ENCODE measurements at regions not wholly inside any gene's neighbourhood (a gene's known extent, or its start where the extent isn't known, plus 50 kb on each side); places are given as distances from the start of the nearest gene placed in this dataset.

GRCh38 chr6:41404182-41404845 is 68.9 kb downstream of the NCR2 start:
- DNase-seq, result no peak

GRCh38 chr6:41405941-41406727 is 70.7 kb downstream of the NCR2 start:
- DNase-seq, result no peak

- DNase-seq, result no peak
Observed at GRCh38 chr6:41406728-41407489, 71.5 kb downstream of the NCR2 start.

GRCh38 chr6:41408576-41408975 is 73.2 kb downstream of the NCR2 start:
- no peak for DNase-seq

GRCh38 chr6:41408982-41409381 is 73.6 kb downstream of the NCR2 start:
- no peak for DNase-seq

- DNase-seq, result no peak
Observed at GRCh38 chr6:41409489-41409888, 74.1 kb downstream of the NCR2 start.

- no peak for DNase-seq
Observed at GRCh38 chr6:41411961-41412360, 76.6 kb downstream of the NCR2 start.

- peak in 1 of 3 experiments; percentile 10 for DNase-seq
Observed at GRCh38 chr6:41413250-41413649, 77.8 kb downstream of the NCR2 start.

GRCh38 chr6:41416501-41416837 is 81.1 kb downstream of the NCR2 start:
- DNase-seq, result no peak

GRCh38 chr6:41418741-41419140 is 83.3 kb downstream of the NCR2 start:
- no peak for DNase-seq

- no peak for DNase-seq
Observed at GRCh38 chr6:41419385-41419784, 84.0 kb downstream of the NCR2 start.

- no peak for DNase-seq
Observed at GRCh38 chr6:41420186-41420585, 84.8 kb downstream of the NCR2 start.

- peak; percentile 37 to 75 (median 38) for DNase-seq
Observed at GRCh38 chr6:41422161-41422560, 86.8 kb downstream of the NCR2 start.

GRCh38 chr6:41423002-41423401 is 87.6 kb downstream of the NCR2 start:
- no peak for DNase-seq

GRCh38 chr6:41424370-41425058 is 89.1 kb downstream of the NCR2 start:
- DNase-seq, result peak; percentile 60 to 91 (median 86)

- DNase-seq, result no peak
Observed at GRCh38 chr6:41425511-41425910, 90.1 kb downstream of the NCR2 start.

GRCh38 chr6:41426438-41426851 is 91.0 kb downstream of the NCR2 start:
- DNase-seq, result no peak

- DNase-seq, result no peak
Observed at GRCh38 chr6:41426888-41427641, 91.7 kb downstream of the NCR2 start.

- peak; percentile 11 to 89 (median 85) for DNase-seq
Observed at GRCh38 chr6:41427642-41428335, 92.4 kb downstream of the NCR2 start.

GRCh38 chr6:41428336-41428995 is 93.1 kb downstream of the NCR2 start:
- peak in 1 of 3 experiments; percentile 72 for DNase-seq

GRCh38 chr6:41428996-41429421 is 93.6 kb downstream of the NCR2 start:
- peak in 2 of 3 experiments; percentile 22 to 48 for DNase-seq

Data from NCI-H1417 (cell line).